ENCODE measurements at regions not wholly inside any gene's neighbourhood (a gene's known extent, or its start where the extent isn't known, plus 50 kb on each side); places are given as distances from the start of the nearest gene placed in this dataset.

GRCh38 chr1:5435414-5435813 is 556.8 kb downstream of the NPHP4 start:
- TF ChIP-seq POLR2AphosphoS5 (IDR thresholded peaks at IDR 0.05) (no peak), CTCF (IDR thresholded peaks at IDR 0.05) (no peak), POLR2A (IDR thresholded peaks at IDR 0.05) (no peak)
